AG09319 (cell line): ENCODE measurements at regions not wholly inside any gene's neighbourhood (a gene's known extent, or its start where the extent isn't known, plus 50 kb on each side); places are given as distances from the start of the nearest gene placed in this dataset.

Experiments
- DNase-seq: peaks from one replicate; pipeline ENCODE4 v3.0.0-alpha.2; 2010; ENCODE audit warnings: low read depth; ENCODE audit errors: extremely low read depth
- TF ChIP-seq, protein P1 (sequence below): IDR thresholded peaks from 2 replicates; pipeline ENCODE4 v1.5.1; 2011; ENCODE audit warnings: low read depth, mild to moderate bottlenecking, inconsistent platforms, low read length, moderate library complexity

DNA sequence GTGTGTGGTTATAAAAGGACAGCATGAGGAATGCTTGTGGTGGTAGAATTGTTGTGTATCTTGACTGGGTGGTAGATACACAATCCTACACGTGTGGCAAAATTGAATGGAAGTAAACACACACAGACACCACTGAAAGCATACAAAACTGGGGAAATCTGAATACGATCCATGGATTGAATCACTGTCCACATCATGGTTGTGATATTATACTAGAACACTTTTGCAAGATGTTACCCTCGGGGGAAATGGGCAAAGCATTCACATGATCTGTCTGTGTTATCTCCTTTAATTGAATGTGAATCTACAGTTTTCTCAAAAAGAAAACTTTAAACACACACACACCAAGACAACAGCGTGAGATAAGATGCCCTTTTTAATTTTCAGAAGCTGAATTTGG is 165.2 kb upstream of the CELF2 start:
- TF ChIP-seq, protein P1, sequence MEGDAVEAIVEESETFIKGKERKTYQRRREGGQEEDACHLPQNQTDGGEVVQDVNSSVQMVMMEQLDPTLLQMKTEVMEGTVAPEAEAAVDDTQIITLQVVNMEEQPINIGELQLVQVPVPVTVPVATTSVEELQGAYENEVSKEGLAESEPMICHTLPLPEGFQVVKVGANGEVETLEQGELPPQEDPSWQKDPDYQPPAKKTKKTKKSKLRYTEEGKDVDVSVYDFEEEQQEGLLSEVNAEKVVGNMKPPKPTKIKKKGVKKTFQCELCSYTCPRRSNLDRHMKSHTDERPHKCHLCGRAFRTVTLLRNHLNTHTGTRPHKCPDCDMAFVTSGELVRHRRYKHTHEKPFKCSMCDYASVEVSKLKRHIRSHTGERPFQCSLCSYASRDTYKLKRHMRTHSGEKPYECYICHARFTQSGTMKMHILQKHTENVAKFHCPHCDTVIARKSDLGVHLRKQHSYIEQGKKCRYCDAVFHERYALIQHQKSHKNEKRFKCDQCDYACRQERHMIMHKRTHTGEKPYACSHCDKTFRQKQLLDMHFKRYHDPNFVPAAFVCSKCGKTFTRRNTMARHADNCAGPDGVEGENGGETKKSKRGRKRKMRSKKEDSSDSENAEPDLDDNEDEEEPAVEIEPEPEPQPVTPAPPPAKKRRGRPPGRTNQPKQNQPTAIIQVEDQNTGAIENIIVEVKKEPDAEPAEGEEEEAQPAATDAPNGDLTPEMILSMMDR = no peak
- no peak for DNase-seq

DNA sequence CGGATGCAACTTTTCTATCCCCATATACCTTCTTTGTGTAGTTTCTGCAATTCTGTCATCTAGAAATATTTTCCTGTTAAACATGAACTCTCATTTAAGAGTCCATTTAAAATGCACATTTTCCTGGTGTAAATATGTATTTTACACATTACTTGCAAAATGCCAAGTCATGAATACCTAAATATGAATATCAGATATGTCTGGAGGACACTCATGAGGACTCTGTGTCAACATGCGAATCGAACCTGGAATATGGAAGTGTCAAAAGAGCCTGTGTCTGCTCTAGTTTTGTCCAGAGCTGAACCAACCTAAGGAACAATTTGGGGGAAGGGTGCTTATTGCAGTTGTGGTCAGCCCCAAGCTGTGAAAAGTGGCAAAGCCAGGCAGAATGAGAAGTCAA is 163.7 kb upstream of the CELF2 start:
- DNase-seq = no peak
- TF ChIP-seq, protein P1 = no peak

DNA sequence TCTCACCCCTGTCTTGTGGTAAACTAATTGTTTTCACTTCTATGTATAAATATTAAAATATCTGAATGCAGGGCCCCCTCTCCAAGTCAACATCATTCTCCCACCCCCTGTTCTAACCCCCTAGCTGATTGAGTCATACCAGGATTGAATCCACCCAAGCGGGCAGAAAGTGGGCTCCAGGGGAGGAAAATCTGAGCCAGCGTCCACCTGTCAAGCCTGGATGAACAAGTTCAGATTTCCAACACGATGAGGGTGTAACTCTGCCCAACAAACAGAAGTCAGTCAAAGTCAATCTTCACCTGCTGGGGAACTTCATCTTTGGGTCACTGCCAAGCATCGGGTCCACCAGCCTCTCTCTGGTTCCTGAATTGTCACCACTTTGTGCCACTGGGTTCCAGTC is 162.9 kb upstream of the CELF2 start:
- DNase-seq = no peak
- TF ChIP-seq, protein P1 = no peak

DNA sequence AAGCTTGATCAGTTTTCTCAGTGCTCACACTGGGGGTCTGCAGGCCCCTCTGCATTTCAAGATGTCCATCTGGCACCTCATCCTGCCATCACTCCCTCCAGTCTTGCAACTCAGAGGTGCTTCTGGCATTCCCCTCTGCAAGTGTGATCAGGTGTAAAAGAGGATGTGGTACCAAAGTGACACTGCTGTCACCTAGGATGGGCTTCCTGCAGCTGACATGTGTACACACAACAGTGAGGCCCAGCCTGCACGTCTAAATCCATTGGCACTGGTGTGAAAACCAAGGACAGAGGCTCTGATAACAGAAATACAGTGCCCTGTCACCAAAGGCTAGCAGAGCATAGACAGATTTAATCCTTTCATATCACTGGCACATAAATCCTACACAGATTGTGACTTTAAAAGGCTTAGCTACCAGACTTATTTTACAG is 162.5 kb upstream of the CELF2 start:
- TF ChIP-seq, protein P1 = no peak
- no peak for DNase-seq

DNA sequence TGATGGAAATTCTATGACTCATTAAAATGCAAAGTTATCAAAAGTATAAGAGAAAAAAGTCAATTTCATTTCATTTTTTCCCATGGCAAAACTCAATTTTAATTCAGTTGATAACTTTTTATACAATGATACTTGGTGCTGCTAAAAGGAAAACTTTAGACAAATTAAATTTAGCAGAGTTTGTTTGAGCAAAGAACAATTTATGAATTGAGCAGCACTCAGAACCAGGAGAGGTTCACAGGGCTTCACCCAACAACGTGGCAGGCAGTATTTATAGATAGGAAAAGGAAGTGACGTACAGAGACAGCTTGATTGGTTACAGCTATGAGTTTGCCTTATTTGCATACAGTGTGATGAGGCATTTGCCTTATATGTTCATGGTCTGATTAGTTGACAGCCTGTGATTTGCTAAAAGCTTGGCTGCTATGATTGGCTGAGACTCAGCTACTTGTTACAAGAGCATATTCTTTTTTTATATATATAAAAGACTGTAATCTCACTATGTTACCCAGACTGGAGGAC is 157.2 kb upstream of the CELF2 start:
- DNase-seq = no peak
- TF ChIP-seq, protein P1 = no peak

DNA sequence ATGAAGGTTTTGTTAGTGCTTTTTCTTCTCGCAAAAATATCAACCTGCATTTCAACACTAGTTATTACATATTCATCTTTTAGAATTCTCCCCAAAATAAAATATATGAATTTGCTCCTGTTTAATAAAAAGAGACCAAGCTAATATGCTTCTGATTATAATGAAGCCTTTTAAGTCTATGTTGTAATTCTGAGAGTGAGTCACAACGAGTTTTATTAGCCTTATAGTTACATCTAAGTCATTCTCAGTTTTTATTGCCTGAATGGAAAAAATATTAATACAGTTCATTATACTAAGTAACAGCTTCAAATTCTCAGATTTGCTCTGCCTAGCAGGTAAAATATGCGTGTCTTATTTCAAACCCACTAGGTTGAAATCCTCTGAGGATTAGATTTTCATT is 152.4 kb upstream of the CELF2 start:
- no peak for DNase-seq

DNA sequence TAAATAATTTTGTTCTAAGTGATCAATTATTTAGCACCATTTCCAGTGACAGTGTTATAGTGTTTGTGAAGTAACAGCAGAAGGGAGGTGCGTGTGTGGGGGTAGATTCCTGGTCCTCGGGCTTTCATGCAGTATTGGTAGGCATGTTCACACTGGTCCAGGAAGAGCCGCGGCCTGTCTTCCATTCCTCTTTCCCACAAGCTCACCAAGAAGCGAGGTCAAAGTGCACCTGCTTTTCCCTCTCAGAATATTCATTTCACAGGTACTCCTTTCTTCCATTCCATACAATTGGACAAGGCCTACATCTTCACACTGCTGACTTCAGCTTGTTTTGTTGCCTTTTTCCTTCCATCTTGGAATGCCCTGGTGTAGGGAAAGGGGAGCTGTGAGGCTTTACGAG is 151.8 kb upstream of the CELF2 start:
- no peak for DNase-seq
- TF ChIP-seq, protein P1 = no peak

More for the DNA sequence above, 152.4 kb upstream of the CELF2 start:
- TF ChIP-seq, protein P1 = no peak
